HEK293T (cell line): ENCODE measurements at regions not wholly inside any gene's neighbourhood (a gene's known extent, or its start where the extent isn't known, plus 50 kb on each side); places are given as distances from the start of the nearest gene placed in this dataset.

Experiments
- ARNT ChIP-seq: fragments of 450-650 bp; IDR thresholded peaks from 2 replicates; pipeline ENCODE4 v1.6.1; 2017; ENCODE audit warnings: mild to moderate bottlenecking
- BHLHE40 ChIP-seq: fragments of 450-650 bp; IDR thresholded peaks from 2 replicates; pipeline ENCODE4 v1.6.1; 2016; ENCODE audit warnings: mild to moderate bottlenecking, moderate library complexity, borderline replicate concordance
- CTBP1 ChIP-seq: fragments of 450-650 bp; IDR thresholded peaks from 2 replicates; pipeline ENCODE4 v1.6.1; 2016; ENCODE audit warnings: borderline replicate concordance
- ELF4 ChIP-seq: fragments of 450-650 bp; IDR thresholded peaks from 2 replicates; pipeline ENCODE4 v1.6.1; 2017; ENCODE audit warnings: antibody characterized with exemption
- FOXA1 ChIP-seq: fragments of 450-650 bp; IDR thresholded peaks from 2 replicates; pipeline ENCODE4 v1.6.1; 2016; ENCODE audit warnings: mild to moderate bottlenecking
- FOXK2 ChIP-seq: fragments of 450-650 bp; IDR thresholded peaks from 2 replicates; pipeline ENCODE4 v1.6.1; 2016; ENCODE audit warnings: mild to moderate bottlenecking
- FOXM1 ChIP-seq: fragments of 450-650 bp; IDR thresholded peaks from 2 replicates; pipeline ENCODE4 v1.6.1; 2017; ENCODE audit warnings: mild to moderate bottlenecking, borderline replicate concordance
- HDGF ChIP-seq: fragments of 450-650 bp; IDR thresholded peaks from 2 replicates; pipeline ENCODE4 v1.6.1; 2017; ENCODE audit warnings: antibody characterized with exemption, borderline replicate concordance
- L3MBTL2 ChIP-seq: fragments of 450-650 bp; conservative IDR thresholded peaks from 2 replicates; pipeline ENCODE4 v1.6.1; 2016; ENCODE audit warnings: mild to moderate bottlenecking
- NFRKB ChIP-seq: fragments of 450-650 bp; IDR thresholded peaks from 2 replicates; pipeline ENCODE4 v1.6.1; 2016; ENCODE audit warnings: mild to moderate bottlenecking, moderate library complexity
- SP1 ChIP-seq: fragments of 450-650 bp; IDR thresholded peaks from 2 replicates; pipeline ENCODE4 v1.6.1; 2017
- SUZ12 ChIP-seq: fragments of 450-650 bp; IDR thresholded peaks from 2 replicates; pipeline ENCODE4 v1.6.1; 2016; ENCODE audit warnings: mild to moderate bottlenecking
- TARDBP ChIP-seq: fragments of 450-650 bp; IDR thresholded peaks from 2 replicates; pipeline ENCODE4 v1.6.1; 2016
- TF ChIP-seq, protein P1 (sequence below): fragments of 450-650 bp; IDR thresholded peaks from 2 replicates; pipeline ENCODE4 v1.6.1; 2016

GRCh38 chr9:118088090-118088489 is 383.9 kb downstream of the TLR4 start:
- TF ChIP-seq SP1 = no peak
- TF ChIP-seq ELF4 = no peak
- TF ChIP-seq BHLHE40 = no peak
- no peak for TF ChIP-seq ARNT
- no peak for TF ChIP-seq FOXK2
- no peak for TF ChIP-seq SUZ12
- TF ChIP-seq FOXA1 = no peak
- TF ChIP-seq FOXM1 = no peak
- TF ChIP-seq TARDBP = no peak
- TF ChIP-seq CTBP1 = no peak
- TF ChIP-seq HDGF = no peak
- TF ChIP-seq, protein P1, sequence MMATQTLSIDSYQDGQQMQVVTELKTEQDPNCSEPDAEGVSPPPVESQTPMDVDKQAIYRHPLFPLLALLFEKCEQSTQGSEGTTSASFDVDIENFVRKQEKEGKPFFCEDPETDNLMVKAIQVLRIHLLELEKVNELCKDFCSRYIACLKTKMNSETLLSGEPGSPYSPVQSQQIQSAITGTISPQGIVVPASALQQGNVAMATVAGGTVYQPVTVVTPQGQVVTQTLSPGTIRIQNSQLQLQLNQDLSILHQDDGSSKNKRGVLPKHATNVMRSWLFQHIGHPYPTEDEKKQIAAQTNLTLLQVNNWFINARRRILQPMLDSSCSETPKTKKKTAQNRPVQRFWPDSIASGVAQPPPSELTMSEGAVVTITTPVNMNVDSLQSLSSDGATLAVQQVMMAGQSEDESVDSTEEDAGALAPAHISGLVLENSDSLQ = no peak
- no peak for TF ChIP-seq L3MBTL2
- TF ChIP-seq NFRKB = no peak
